HEK293 (cell line): ENCODE measurements at regions not wholly inside any gene's neighbourhood (a gene's known extent, or its start where the extent isn't known, plus 50 kb on each side); places are given as distances from the start of the nearest gene placed in this dataset.

Experiments used
- BCL11A ChIP-seq: fragments of 450-650 bp; formaldehyde crosslinking; IDR thresholded peaks from 2 replicates; pipeline ENCODE4 v1.5.1; 2016; ENCODE audit warnings: low read depth, missing biosample characterization, missing genetic modification characterization
- TSHZ1 ChIP-seq: fragments of 450-650 bp; formaldehyde crosslinking; IDR thresholded peaks from 2 replicates; pipeline ENCODE4 v1.5.1; 2016; ENCODE audit warnings: missing biosample characterization, missing genetic modification characterization, borderline replicate concordance
- ZNF10 ChIP-seq: fragments of 450-650 bp; formaldehyde crosslinking; IDR thresholded peaks from 2 replicates; pipeline ENCODE4 v1.5.1; 2017; ENCODE audit warnings: missing biosample characterization, missing genetic modification characterization
- ZNF140 ChIP-seq: fragments of 450-650 bp; formaldehyde crosslinking; IDR thresholded peaks from 2 replicates; pipeline ENCODE4 v1.5.1; 2016; ENCODE audit warnings: missing biosample characterization, missing genetic modification characterization
- ZNF174 ChIP-seq: fragments of 450-650 bp; formaldehyde crosslinking; IDR thresholded peaks from 2 replicates; pipeline ENCODE4 v1.5.0; 2017; ENCODE audit warnings: missing biosample characterization, mild to moderate bottlenecking, missing genetic modification characterization
- ZNF239 ChIP-seq: fragments of 450-650 bp; formaldehyde crosslinking; IDR thresholded peaks from 2 replicates; pipeline ENCODE4 v1.5.1; 2016; ENCODE audit warnings: missing biosample characterization, missing genetic modification characterization
- ZNF248 ChIP-seq: fragments of 450-650 bp; formaldehyde crosslinking; IDR thresholded peaks from 2 replicates; pipeline ENCODE4 v1.5.1; 2017; ENCODE audit warnings: missing biosample characterization, missing genetic modification characterization
- ZNF274 ChIP-seq, 2 experiments: fragments of 200-500 bp in 1 of 2; fragments of 450-650 bp in 1 of 2; sonication (Bioruptor generic) in 1 of 2; formaldehyde crosslinking in 1 of 2; IDR thresholded peaks; 2 replicates each; pipeline versions ENCODE4 v1.5.1 to v1.6.1; 2014 to 2016; ENCODE audit warnings: borderline replicate concordance in 1 of 2, inconsistent platforms in 1 of 2, low read length in 1 of 2, missing biosample characterization in 1 of 2, missing genetic modification characterization in 1 of 2
- ZNF510 ChIP-seq: fragments of 450-650 bp; formaldehyde crosslinking; IDR thresholded peaks from 2 replicates; pipeline ENCODE4 v1.5.1; 2018; ENCODE audit warnings: mild to moderate bottlenecking, missing genetic modification characterization, missing biosample characterization; ENCODE audit not compliant: insufficient replicate concordance
- ZNF777 ChIP-seq: fragments of 450-650 bp; formaldehyde crosslinking; IDR thresholded peaks from 2 replicates; pipeline ENCODE4 v1.5.1; 2017; ENCODE audit warnings: missing biosample characterization, missing genetic modification characterization, borderline replicate concordance
- TF ChIP-seq, protein P1 (sequence below): fragments of 450-650 bp; formaldehyde crosslinking; IDR thresholded peaks from 2 replicates; pipeline ENCODE4 v1.5.1; 2016; ENCODE audit warnings: missing biosample characterization, missing genetic modification characterization
- TF ChIP-seq, protein P2 (sequence below): fragments of 450-650 bp; formaldehyde crosslinking; IDR thresholded peaks from 2 replicates; pipeline ENCODE4 v1.5.1; 2016; ENCODE audit warnings: missing biosample characterization, missing genetic modification characterization

GRCh38 chr1:65722461-65722860 lies 70.2 kb upstream of the PDE4B start:
- no peak for TF ChIP-seq ZNF274 (IDR thresholded peaks at IDR 0.05; ENCODE audit: low read length)
- no peak for TF ChIP-seq ZNF274 (tag by site-specific recombination; IDR thresholded peaks at IDR 0.05; ENCODE audit: borderline replicate concordance)
- TF ChIP-seq, protein P1, sequence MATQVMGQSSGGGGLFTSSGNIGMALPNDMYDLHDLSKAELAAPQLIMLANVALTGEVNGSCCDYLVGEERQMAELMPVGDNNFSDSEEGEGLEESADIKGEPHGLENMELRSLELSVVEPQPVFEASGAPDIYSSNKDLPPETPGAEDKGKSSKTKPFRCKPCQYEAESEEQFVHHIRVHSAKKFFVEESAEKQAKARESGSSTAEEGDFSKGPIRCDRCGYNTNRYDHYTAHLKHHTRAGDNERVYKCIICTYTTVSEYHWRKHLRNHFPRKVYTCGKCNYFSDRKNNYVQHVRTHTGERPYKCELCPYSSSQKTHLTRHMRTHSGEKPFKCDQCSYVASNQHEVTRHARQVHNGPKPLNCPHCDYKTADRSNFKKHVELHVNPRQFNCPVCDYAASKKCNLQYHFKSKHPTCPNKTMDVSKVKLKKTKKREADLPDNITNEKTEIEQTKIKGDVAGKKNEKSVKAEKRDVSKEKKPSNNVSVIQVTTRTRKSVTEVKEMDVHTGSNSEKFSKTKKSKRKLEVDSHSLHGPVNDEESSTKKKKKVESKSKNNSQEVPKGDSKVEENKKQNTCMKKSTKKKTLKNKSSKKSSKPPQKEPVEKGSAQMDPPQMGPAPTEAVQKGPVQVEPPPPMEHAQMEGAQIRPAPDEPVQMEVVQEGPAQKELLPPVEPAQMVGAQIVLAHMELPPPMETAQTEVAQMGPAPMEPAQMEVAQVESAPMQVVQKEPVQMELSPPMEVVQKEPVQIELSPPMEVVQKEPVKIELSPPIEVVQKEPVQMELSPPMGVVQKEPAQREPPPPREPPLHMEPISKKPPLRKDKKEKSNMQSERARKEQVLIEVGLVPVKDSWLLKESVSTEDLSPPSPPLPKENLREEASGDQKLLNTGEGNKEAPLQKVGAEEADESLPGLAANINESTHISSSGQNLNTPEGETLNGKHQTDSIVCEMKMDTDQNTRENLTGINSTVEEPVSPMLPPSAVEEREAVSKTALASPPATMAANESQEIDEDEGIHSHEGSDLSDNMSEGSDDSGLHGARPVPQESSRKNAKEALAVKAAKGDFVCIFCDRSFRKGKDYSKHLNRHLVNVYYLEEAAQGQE = no peak
- no peak for TF ChIP-seq BCL11A (tag by site-specific recombination)
- TF ChIP-seq, protein P2, sequence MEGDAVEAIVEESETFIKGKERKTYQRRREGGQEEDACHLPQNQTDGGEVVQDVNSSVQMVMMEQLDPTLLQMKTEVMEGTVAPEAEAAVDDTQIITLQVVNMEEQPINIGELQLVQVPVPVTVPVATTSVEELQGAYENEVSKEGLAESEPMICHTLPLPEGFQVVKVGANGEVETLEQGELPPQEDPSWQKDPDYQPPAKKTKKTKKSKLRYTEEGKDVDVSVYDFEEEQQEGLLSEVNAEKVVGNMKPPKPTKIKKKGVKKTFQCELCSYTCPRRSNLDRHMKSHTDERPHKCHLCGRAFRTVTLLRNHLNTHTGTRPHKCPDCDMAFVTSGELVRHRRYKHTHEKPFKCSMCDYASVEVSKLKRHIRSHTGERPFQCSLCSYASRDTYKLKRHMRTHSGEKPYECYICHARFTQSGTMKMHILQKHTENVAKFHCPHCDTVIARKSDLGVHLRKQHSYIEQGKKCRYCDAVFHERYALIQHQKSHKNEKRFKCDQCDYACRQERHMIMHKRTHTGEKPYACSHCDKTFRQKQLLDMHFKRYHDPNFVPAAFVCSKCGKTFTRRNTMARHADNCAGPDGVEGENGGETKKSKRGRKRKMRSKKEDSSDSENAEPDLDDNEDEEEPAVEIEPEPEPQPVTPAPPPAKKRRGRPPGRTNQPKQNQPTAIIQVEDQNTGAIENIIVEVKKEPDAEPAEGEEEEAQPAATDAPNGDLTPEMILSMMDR = no peak
- TF ChIP-seq ZNF239 (tag by site-specific recombination) = no peak
- no peak for TF ChIP-seq ZNF777 (tag by site-specific recombination)
- no peak for TF ChIP-seq TSHZ1
- no peak for TF ChIP-seq ZNF140 (tag by site-specific recombination)
- no peak for TF ChIP-seq ZNF174 (tag by site-specific recombination)
- TF ChIP-seq ZNF510 (tag by site-specific recombination) = no peak
- no peak for TF ChIP-seq ZNF10
- no peak for TF ChIP-seq ZNF248 (tag by site-specific recombination)
